HepG2 (cell line): ENCODE measurements at regions not wholly inside any gene's neighbourhood (a gene's known extent, or its start where the extent isn't known, plus 50 kb on each side); places are given as distances from the start of the nearest gene placed in this dataset.

Experiments used
- CCAR2 ChIP-seq: fragments of 200-400 bp; formaldehyde crosslinking; optimal IDR thresholded peaks from 2 replicates; pipeline ENCODE3; 2018; ENCODE audit warnings: low read depth, mild to moderate bottlenecking, low read length, moderate library complexity
- ERF ChIP-seq: IDR thresholded peaks from 2 replicates; pipeline ENCODE4 v1.6.1; 2018; ENCODE audit warnings: missing biosample characterization, missing genetic modification reagents
- HNRNPLL ChIP-seq: fragments of 200-400 bp; formaldehyde crosslinking; IDR thresholded peaks from 2 replicates; pipeline ENCODE4 v1.6.1; 2017; ENCODE audit warnings: mild to moderate bottlenecking, low read depth, low read length; ENCODE audit not compliant: poor library complexity, severe bottlenecking
- NR2F6 ChIP-seq, 2 experiments: IDR thresholded peaks; 2 replicates each; pipeline ENCODE4 v1.6.1; 2016; ENCODE audit warnings: antibody characterized with exemption in 1 of 2, mild to moderate bottlenecking in 1 of 2
- PAX8 ChIP-seq: sonication (generic); formaldehyde crosslinking; IDR thresholded peaks from 2 replicates; pipeline ENCODE4 v1.8.0; 2022; ENCODE audit warnings: mild to moderate bottlenecking, missing genetic modification reagents, borderline replicate concordance
- RFX1 ChIP-seq: fragments of 450-650 bp; IDR thresholded peaks from 2 replicates; pipeline ENCODE4 v1.6.1; 2017
- SP5 ChIP-seq: IDR thresholded peaks from 2 replicates; pipeline ENCODE4 v1.6.1; 2016; ENCODE audit warnings: low read depth, borderline replicate concordance
- ZC3H13 ChIP-seq: sonication (generic); formaldehyde crosslinking; IDR thresholded peaks from 2 replicates; pipeline ENCODE4 v1.8.1; 2023; ENCODE audit warnings: mild to moderate bottlenecking, missing genetic modification reagents, moderate library complexity
- ZNF121 ChIP-seq: sonication (generic); formaldehyde crosslinking; IDR thresholded peaks from 2 replicates; pipeline ENCODE4 v1.5.0; 2020; ENCODE audit warnings: mild to moderate bottlenecking, missing genetic modification reagents
- TF ChIP-seq, protein P1 (sequence below), 2 experiments: sonication (generic) in 1 of 2; formaldehyde crosslinking in 1 of 2; IDR thresholded peaks; 2 replicates each; pipeline versions ENCODE4 v1.4.0 to v1.6.1; 2016 to 2020; ENCODE audit warnings: borderline replicate concordance in 1 of 2, low read depth in 1 of 2, mild to moderate bottlenecking in 1 of 2, missing genetic modification reagents in 1 of 2
- TF ChIP-seq, protein P2 (sequence below), 2 experiments: sonication (generic) in 1 of 2; formaldehyde crosslinking in 1 of 2; IDR thresholded peaks; 2 replicates each; pipeline versions ENCODE4 v1.5.1 to v1.6.1; 2011 to 2020; ENCODE audit warnings: borderline replicate concordance in 1 of 2, low read depth in 1 of 2, low read length in 1 of 2, mild to moderate bottlenecking in 1 of 2, missing genetic modification reagents in 1 of 2, moderate library complexity in 1 of 2
- TF ChIP-seq, protein P3 (sequence below): sonication (generic); formaldehyde crosslinking; IDR thresholded peaks from 2 replicates; pipeline ENCODE4 v1.5.0; 2020; ENCODE audit warnings: mild to moderate bottlenecking, missing genetic modification reagents, borderline replicate concordance

DNA sequence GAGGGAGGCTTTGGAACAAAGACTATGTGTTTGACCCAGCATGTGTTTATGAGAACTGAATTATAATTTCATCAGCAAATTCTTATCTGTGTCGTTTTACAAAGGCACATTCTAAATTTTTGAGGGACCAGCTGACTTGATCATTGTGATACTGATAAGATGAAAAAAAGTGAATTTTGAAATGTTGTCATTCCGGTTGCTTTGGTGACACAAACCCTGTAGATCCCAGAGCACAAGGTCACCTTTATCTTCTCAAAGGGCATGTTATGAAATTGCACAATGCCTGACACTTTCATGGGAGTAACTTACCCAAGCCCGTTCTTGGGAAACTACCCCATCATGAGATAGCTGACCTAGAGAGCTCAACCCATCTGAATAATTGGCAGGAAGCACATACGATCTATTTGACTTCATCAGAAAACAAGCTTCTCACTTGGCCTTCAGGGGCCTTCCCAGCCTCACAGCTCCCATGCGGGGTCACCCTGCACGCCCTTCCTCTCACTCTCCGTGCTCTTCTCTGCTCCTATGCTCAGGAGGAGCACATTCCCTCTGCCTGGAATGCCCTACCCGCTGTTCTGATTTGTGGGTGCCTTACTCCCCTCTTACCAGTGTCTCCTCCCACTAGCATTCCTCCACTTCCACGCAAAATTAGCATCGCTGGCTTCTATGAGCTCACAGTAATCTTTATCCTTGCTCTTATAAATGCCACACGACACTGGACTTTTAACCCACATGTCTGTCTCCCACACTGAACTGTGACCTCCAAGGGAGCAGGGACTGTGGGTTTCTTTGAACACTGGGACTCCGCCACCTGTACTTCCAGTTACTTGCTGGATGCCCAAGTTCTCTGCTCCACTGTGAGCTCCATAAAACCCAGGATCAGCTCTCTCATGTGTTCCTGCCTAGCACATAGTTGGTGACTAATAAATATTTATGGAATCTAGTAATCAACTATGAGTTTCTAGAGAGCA is 555.8 kb upstream of the ID2 start (continued):
- TF ChIP-seq, protein P1, sequence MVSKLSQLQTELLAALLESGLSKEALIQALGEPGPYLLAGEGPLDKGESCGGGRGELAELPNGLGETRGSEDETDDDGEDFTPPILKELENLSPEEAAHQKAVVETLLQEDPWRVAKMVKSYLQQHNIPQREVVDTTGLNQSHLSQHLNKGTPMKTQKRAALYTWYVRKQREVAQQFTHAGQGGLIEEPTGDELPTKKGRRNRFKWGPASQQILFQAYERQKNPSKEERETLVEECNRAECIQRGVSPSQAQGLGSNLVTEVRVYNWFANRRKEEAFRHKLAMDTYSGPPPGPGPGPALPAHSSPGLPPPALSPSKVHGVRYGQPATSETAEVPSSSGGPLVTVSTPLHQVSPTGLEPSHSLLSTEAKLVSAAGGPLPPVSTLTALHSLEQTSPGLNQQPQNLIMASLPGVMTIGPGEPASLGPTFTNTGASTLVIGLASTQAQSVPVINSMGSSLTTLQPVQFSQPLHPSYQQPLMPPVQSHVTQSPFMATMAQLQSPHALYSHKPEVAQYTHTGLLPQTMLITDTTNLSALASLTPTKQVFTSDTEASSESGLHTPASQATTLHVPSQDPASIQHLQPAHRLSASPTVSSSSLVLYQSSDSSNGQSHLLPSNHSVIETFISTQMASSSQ (IDR thresholded peaks at IDR 0.05; ENCODE audit: low read depth) = peak; percentile 84
- TF ChIP-seq, protein P1 (CRISPR knock-in tag; IDR thresholded peaks at IDR 0.05; ENCODE audit: borderline replicate concordance) = peak; percentile 95
- TF ChIP-seq, protein P2, sequence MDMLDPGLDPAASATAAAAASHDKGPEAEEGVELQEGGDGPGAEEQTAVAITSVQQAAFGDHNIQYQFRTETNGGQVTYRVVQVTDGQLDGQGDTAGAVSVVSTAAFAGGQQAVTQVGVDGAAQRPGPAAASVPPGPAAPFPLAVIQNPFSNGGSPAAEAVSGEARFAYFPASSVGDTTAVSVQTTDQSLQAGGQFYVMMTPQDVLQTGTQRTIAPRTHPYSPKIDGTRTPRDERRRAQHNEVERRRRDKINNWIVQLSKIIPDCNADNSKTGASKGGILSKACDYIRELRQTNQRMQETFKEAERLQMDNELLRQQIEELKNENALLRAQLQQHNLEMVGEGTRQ (IDR thresholded peaks at IDR 0.05; ENCODE audit: low read depth, low read length) = 0 out of 2 replicates have a peak, but pooled peaks have one; percentile 15
- TF ChIP-seq, protein P2 (CRISPR knock-in tag; IDR thresholded peaks at IDR 0.05; ENCODE audit: borderline replicate concordance) = no peak
- TF ChIP-seq RFX1 = peak; percentile 92
- TF ChIP-seq HNRNPLL = no peak
- TF ChIP-seq ZNF121 (CRISPR knock-in tag) = peak; percentile 63; the same call in 1 of the 2 replicates
- no peak for TF ChIP-seq PAX8
- peak; percentile 89; the same call in 1 of the 2 replicates for TF ChIP-seq ERF (CRISPR knock-in tag)
- peak; percentile 78 for TF ChIP-seq SP5 (CRISPR knock-in tag)
- TF ChIP-seq, protein P3, sequence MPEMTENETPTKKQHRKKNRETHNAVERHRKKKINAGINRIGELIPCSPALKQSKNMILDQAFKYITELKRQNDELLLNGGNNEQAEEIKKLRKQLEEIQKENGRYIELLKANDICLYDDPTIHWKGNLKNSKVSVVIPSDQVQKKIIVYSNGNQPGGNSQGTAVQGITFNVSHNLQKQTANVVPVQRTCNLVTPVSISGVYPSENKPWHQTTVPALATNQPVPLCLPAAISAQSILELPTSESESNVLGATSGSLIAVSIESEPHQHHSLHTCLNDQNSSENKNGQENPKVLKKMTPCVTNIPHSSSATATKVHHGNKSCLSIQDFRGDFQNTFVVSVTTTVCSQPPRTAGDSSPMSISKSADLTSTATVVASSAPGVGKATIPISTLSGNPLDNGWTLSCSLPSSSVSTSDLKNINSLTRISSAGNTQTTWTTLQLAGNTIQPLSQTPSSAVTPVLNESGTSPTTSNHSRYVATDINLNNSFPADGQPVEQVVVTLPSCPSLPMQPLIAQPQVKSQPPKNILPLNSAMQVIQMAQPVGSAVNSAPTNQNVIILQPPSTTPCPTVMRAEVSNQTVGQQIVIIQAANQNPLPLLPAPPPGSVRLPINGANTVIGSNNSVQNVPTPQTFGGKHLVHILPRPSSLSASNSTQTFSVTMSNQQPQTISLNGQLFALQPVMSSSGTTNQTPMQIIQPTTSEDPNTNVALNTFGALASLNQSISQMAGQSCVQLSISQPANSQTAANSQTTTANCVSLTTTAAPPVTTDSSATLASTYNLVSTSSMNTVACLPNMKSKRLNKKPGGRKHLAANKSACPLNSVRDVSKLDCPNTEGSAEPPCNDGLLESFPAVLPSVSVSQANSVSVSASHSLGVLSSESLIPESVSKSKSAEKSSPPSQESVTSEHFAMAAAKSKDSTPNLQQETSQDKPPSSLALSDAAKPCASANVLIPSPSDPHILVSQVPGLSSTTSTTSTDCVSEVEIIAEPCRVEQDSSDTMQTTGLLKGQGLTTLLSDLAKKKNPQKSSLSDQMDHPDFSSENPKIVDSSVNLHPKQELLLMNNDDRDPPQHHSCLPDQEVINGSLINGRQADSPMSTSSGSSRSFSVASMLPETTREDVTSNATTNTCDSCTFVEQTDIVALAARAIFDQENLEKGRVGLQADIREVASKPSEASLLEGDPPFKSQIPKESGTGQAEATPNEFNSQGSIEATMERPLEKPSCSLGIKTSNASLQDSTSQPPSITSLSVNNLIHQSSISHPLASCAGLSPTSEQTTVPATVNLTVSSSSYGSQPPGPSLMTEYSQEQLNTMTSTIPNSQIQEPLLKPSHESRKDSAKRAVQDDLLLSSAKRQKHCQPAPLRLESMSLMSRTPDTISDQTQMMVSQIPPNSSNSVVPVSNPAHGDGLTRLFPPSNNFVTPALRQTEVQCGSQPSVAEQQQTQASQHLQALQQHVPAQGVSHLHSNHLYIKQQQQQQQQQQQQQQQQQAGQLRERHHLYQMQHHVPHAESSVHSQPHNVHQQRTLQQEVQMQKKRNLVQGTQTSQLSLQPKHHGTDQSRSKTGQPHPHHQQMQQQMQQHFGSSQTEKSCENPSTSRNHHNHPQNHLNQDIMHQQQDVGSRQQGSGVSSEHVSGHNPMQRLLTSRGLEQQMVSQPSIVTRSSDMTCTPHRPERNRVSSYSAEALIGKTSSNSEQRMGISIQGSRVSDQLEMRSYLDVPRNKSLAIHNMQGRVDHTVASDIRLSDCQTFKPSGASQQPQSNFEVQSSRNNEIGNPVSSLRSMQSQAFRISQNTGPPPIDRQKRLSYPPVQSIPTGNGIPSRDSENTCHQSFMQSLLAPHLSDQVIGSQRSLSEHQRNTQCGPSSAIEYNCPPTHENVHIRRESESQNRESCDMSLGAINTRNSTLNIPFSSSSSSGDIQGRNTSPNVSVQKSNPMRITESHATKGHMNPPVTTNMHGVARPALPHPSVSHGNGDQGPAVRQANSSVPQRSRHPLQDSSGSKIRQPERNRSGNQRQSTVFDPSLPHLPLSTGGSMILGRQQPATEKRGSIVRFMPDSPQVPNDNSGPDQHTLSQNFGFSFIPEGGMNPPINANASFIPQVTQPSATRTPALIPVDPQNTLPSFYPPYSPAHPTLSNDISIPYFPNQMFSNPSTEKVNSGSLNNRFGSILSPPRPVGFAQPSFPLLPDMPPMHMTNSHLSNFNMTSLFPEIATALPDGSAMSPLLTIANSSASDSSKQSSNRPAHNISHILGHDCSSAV (CRISPR knock-in tag) = no peak
- peak; percentile 99 for TF ChIP-seq NR2F6 (IDR thresholded peaks at IDR 0.05)
- TF ChIP-seq NR2F6 (CRISPR knock-in tag; IDR thresholded peaks at IDR 0.05) = peak; percentile 99
- no peak for TF ChIP-seq ZC3H13 (CRISPR knock-in tag)
- TF ChIP-seq CCAR2 = no peak
